ENCODE measurements at regions not wholly inside any gene's neighbourhood (a gene's known extent, or its start where the extent isn't known, plus 50 kb on each side); places are given as distances from the start of the nearest gene placed in this dataset.

- DNase-seq (ENCODE audit: low read depth) = no peak
- H3K4me3 ChIP-seq (ENCODE audit: low read length) = no peak overlapping the region
- TF ChIP-seq CTCF (conservative IDR thresholded peaks at IDR 0.05; ENCODE audit: low read depth, low read length) = no peak
Observed at GRCh38 chr14:32011225-32011624, 65.9 kb upstream of the ARHGAP5 start.

- DNase-seq (ENCODE audit: low read depth) = no peak
- TF ChIP-seq CTCF (conservative IDR thresholded peaks at IDR 0.05; ENCODE audit: low read depth, low read length) = no peak
Observed at GRCh38 chr14:32012062-32012461, 65.0 kb upstream of the ARHGAP5 start.

GRCh38 chr14:32012571-32012970, 64.5 kb upstream of the ARHGAP5 start:
- no peak for TF ChIP-seq CTCF (conservative IDR thresholded peaks at IDR 0.05; ENCODE audit: low read depth, low read length)
- no peak for DNase-seq (ENCODE audit: low read depth)
- H3K4me3 ChIP-seq (ENCODE audit: low read length) = no peak overlapping the region

More at GRCh38 chr14:32012062-32012461, 65.0 kb upstream of the ARHGAP5 start:
- H3K4me3 ChIP-seq (ENCODE audit: low read length) = no peak overlapping the region

- DNase-seq (ENCODE audit: low read depth) = no peak
- H3K4me3 ChIP-seq (ENCODE audit: low read length) = no peak overlapping the region
- TF ChIP-seq CTCF (conservative IDR thresholded peaks at IDR 0.05; ENCODE audit: low read depth, low read length) = no peak
Observed at GRCh38 chr14:32013083-32013482, 64.0 kb upstream of the ARHGAP5 start.

GRCh38 chr14:32014057-32014456, 63.0 kb upstream of the ARHGAP5 start:
- no peak overlapping the region for H3K4me3 ChIP-seq (ENCODE audit: low read length)

GRCh38 chr14:32014498-32014897, 62.6 kb upstream of the ARHGAP5 start:
- H3K4me3 ChIP-seq (ENCODE audit: low read length) = no peak overlapping the region
- no peak for TF ChIP-seq CTCF (conservative IDR thresholded peaks at IDR 0.05; ENCODE audit: low read depth, low read length)
- no peak for DNase-seq (ENCODE audit: low read depth)

More at GRCh38 chr14:32014057-32014456, 63.0 kb upstream of the ARHGAP5 start:
- DNase-seq (ENCODE audit: low read depth) = no peak
- no peak for TF ChIP-seq CTCF (conservative IDR thresholded peaks at IDR 0.05; ENCODE audit: low read depth, low read length)

GRCh38 chr14:32015166-32015565, 61.9 kb upstream of the ARHGAP5 start:
- no peak overlapping the region for H3K4me3 ChIP-seq (ENCODE audit: low read length)
- TF ChIP-seq CTCF (conservative IDR thresholded peaks at IDR 0.05; ENCODE audit: low read depth, low read length) = no peak
- no peak for DNase-seq (ENCODE audit: low read depth)
